GF-D8 (cell line): ENCODE measurements at regions not wholly inside any gene's neighbourhood (a gene's known extent, or its start where the extent isn't known, plus 50 kb on each side); places are given as distances from the start of the nearest gene placed in this dataset.
"Not testable (repeated sequence)": the region's sequence is repeated elsewhere in the genome, so short reads cannot be mapped to it uniquely, and the experiment has no call there.

ENCODE experiments used
- DNase-seq: peaks from one replicate; lab custom pipeline; 2025; lab: John Stamatoyannopoulos, UW

DNA sequence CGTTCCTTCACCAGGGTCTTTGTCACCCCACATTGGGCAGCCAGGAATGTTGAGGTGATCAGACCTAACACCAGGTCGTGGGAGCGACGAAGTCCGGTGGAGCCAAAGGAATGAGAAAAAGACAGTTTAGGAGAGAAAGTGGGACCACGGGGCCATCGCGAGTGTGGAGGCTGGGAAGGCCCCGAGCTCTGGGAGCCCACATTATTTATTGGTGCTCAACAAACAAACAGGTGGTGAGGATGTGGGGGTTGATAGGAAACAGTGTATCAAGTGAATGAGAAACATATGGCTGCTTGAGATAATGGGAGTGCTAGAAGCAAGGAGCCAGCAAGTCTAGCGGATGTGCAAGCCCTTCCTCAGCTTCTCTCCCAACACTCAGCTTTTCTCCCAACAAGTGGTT is 287.1 kb upstream of the SGK1 start:
- no peak for DNase-seq

DNA sequence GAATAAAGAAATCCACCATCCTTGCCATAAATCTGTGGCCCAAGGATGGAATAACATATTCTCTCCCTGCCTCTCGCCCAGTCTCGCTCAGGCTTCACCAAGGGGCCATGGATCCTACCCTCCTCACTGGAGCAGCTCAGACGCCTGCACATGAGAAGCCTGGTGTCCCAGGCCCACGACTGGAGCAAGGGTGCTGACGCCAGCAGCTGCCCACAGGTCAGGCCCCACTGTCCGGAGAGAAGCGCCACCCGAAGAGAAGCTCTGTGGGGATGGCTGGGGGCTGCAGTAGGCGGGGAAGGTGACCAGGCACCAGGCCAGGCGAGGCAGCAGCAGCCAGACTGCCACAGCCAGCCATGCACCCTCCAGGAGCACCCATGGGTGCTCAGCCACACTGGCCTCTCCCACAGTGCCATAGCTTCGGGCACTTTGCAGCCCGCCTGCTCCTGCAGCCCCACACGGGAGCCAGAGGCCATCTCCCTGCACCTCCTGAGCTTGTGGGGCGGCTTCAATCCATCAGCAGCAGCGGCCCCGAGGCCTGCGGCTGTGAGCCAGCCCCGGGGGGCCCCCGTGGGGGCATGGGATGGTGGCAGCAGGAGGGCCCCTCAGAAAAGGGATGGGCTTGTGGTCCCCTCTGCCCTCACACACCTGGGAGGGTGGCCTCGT is 286.2 kb upstream of the SGK1 start:
- no peak for DNase-seq

GRCh38 chr6:134603561-134603960 is 285.6 kb upstream of the SGK1 start:
- DNase-seq = no peak

DNA sequence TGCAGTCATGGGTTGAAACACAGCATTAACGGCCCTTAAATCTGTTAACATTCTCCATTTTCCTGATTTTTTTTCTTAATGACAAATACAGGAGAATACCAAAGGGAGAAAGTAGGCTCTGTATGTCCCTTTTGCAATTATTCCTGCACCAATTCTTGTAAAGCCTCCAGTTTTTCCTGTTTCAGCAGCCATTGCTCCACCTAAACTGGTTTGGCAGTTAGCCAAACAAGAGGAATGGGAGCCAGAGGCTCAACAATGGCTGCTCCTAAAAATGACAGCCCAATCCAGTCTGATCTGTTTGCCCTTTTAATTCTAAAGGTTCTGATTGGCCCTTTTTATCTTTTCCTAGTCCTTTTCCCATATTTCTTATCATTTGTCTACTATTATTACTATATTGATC is 284.2 kb upstream of the SGK1 start:
- DNase-seq = no peak

DNA sequence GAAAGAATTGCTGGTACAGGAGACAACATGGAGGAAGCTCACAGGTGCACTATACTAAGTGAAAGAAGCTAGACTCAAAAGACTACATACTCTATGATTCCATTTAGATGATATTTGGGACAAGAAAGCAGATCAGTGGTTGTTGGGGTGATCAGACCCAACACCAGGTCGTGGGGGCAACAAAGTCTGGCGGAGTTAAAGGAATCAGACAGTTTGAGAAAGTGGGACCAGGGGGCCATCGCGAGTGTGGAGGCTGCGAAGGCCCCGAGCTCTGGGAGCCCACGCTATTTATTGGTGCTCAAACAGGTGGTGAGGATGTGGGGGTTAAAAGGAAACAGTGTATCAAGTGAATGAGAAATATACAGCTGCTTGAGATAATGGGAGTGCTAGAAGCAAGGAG is 282.8 kb upstream of the SGK1 start:
- DNase-seq = no peak

DNA sequence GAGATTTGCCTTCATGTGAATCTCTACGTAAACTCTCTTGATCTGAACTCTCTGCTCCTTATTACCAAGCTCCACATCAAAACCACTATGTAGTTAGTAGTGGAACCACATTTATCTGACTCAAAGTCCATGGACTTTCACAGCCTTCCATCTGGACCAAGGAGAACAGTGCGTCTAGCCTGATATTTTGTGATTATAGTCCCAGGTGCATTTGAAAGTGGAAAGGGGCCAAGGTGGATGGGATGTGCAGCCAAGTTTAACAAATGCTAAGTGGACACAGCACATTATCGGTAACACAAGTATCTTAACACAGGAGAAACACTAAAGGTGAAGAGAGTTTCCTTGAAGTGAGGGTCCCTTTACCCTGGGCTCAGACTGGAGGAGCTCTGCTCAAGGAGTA is 281.2 kb upstream of the SGK1 start:
- no peak for DNase-seq

DNA sequence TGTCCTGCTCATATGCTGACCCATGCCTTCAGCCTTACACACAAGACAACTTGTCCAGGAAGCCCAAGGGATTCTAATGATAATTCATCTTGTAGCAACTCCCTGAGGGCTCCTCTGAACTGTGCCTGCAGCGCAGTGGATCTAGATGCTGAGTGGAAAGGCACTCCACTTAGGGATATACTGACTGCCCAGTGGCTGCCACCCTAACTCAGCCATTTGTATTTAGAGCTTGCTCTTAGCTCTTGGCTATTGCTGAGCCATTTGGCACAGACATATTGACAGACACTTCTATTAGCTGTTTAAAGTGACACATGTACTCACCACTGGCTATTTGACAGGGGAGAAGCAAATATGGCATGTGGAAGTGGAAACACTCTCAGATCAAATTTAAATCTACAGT is 278.3 kb upstream of the SGK1 start:
- no peak for DNase-seq

DNA sequence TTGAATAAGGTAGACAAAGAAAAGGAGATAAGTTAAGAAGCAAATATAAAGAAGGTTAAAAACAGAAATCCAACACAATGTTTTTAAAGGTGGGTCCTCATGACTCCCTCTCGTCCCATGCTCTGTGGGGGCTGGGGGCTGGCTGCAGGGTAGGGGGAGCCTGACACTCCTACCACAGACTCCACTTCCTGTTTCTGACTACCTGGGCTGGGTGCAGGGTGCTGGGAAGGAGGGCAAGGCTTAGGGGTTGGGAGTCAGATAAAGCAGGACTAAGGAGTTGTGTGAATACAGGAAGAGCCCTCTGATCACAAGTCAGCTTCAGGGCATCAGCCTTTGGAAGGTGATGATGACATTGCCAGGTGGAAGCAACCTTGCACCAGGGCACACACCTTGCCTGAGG is 277.0 kb upstream of the SGK1 start:
- no peak for DNase-seq

DNA sequence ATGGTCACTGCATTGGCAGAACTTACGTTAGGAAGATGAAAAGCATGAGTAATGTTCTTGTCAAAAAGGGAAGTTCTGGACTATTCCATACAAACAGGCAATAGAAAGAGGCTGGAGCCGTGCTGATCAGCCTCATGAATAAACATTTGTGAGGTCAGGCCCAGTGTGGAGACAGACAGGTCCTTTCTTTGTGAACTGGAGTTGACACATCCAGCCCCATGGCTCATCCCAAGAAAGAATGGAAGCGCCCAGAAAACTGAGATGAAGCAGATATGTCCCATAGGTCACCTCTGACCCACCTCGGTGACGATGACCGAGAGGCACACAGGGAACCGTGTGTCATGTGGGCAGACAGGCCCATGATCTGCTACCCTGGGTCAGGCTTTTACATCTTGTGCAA is 276.0 kb upstream of the SGK1 start:
- DNase-seq = no peak

- DNase-seq = no peak
These were observed 275.5 kb upstream of the SGK1 start for GRCh38 chr6:134593442-134593841.

GRCh38 chr6:134593024-134593423 is 275.1 kb upstream of the SGK1 start:
- no peak for DNase-seq

GRCh38 chr6:134590449-134590848 is 272.5 kb upstream of the SGK1 start:
- no peak for DNase-seq

DNA sequence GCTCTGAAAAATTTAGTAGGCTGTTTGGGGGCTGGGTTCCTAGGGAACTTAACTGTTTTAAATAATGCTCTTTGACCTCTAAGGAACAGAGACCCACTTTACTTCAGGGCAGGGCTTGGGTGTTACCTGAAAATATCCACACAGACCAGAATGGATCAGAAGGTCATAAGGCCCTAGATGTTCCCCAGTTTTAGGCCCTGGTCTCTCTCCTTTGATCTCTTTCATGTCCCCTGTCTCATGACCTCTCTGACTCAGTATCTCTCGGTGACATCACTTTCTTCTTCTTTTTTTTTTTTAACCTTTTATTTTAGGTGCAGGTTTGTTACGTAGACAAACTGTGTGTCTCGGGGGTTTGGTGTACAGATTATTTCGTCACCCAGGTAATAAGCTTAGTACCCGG is 272.1 kb upstream of the SGK1 start:
- no peak for DNase-seq

GRCh38 chr6:134589512-134589911 is 271.6 kb upstream of the SGK1 start:
- DNase-seq = no peak

GRCh38 chr6:134588267-134588666 is 270.4 kb upstream of the SGK1 start:
- no peak for DNase-seq

GRCh38 chr6:134585517-134585873 is 267.6 kb upstream of the SGK1 start:
- no peak for DNase-seq

GRCh38 chr6:134584847-134585516 is 267.1 kb upstream of the SGK1 start:
- DNase-seq = no peak

- DNase-seq = no peak
These were observed 260.1 kb upstream of the SGK1 start for GRCh38 chr6:134577998-134578397.

DNA sequence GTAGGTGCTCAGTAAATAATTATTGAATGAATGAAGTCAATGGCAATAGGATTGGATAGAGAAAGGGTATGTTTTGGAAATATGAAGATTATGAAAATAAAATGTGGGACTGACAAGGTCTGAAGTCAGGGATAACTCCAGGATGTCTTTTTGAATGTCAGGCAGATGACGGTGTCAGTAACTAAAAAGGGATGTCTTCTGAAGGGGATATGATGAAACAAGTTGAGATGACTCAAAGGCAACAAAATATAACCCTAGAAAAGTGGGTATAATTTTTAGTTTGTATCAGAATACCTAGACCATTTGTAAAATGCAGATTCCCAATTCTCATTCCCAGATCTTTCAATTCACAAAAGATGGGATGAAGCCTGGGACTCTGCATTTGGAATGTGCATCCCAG is 257.3 kb upstream of the SGK1 start:
- DNase-seq = no peak

DNA sequence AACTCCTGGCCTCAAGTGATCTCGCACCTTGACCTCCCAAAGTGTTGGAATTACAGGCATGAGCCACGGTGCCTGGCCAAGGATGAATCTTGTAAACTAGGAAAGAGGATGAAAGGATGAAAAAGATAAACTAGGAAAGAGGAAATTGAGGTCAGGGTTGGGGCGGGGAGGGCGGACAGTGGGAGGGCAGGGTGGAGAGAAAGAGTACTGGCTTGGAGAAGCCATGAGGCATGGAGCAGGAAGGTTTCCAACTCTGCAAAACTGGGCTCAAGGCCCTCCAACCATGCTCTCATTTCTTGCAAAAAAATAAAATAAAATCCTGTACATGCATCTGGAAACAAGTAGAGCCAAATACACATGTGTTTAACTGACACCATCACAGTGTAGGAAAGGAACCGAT is 256.6 kb upstream of the SGK1 start:
- DNase-seq = no peak

- not testable (repeated sequence) for DNase-seq
These were observed 252.1 kb upstream of the SGK1 start for GRCh38 chr6:134569996-134570395.

GRCh38 chr6:134564705-134565104 is 246.8 kb upstream of the SGK1 start:
- no peak for DNase-seq

GRCh38 chr6:134560019-134560418 is 242.1 kb upstream of the SGK1 start:
- no peak for DNase-seq

- no peak for DNase-seq
These were observed 239.6 kb upstream of the SGK1 start for GRCh38 chr6:134557509-134557908.
